H9 (cell line): ENCODE measurements at regions not wholly inside any gene's neighbourhood (a gene's known extent, or its start where the extent isn't known, plus 50 kb on each side); places are given as distances from the start of the nearest gene placed in this dataset.

Experiments used
- DNase-seq: peaks from one replicate; pipeline ENCODE4 v3.0.0-alpha.2; 2017
- H2AFZ ChIP-seq: one replicate; pipeline ENCODE4 v1.6.1; 2013; ENCODE audit warnings: mild to moderate bottlenecking, low read length, control low read depth, moderate library complexity
- H2AK5ac ChIP-seq: 2 replicates; pipeline ENCODE4 v1.6.1; 2013; ENCODE audit warnings: low read length, control low read depth, mixed read lengths; ENCODE audit not compliant: insufficient read length
- H2BK120ac ChIP-seq: one replicate; pipeline ENCODE4 v1.6.1; 2013; ENCODE audit warnings: low read depth, mild to moderate bottlenecking, low read length, control low read depth, inconsistent platforms; ENCODE audit not compliant: poor library complexity, severe bottlenecking
- H2BK12ac ChIP-seq: 2 replicates; pipeline ENCODE4 v1.6.1; 2013; ENCODE audit warnings: low read length, control low read depth, mixed read lengths, low read depth; ENCODE audit not compliant: insufficient read length
- H2BK15ac ChIP-seq: 2 replicates; pipeline ENCODE4 v1.6.1; 2013; ENCODE audit warnings: low read depth, low read length, control low read depth
- H2BK20ac ChIP-seq: one replicate; pipeline ENCODE4 v1.6.1; 2013; ENCODE audit warnings: low read depth, mild to moderate bottlenecking, low read length, control low read depth, inconsistent platforms; ENCODE audit not compliant: poor library complexity, severe bottlenecking
- H2BK5ac ChIP-seq: 2 replicates; pipeline ENCODE4 v1.6.1; 2013; ENCODE audit warnings: low read length, control low read depth, mixed read lengths; ENCODE audit not compliant: insufficient read length
- H3K14ac ChIP-seq: 2 replicates; pipeline ENCODE4 v1.6.1; 2013; ENCODE audit warnings: low read length, control low read depth; ENCODE audit not compliant: insufficient read depth
- H3K18ac ChIP-seq: 2 replicates; pipeline ENCODE4 v1.6.1; 2013; ENCODE audit warnings: low read depth, mild to moderate bottlenecking, mixed read lengths, low read length, control low read depth; ENCODE audit not compliant: insufficient read length
- H3K23ac ChIP-seq: 2 replicates; pipeline ENCODE4 v1.6.1; 2013; ENCODE audit warnings: low read length, control low read depth, mixed read lengths, low read depth; ENCODE audit not compliant: insufficient read length
- H3K23me2 ChIP-seq: 2 replicates; pipeline ENCODE4 v1.6.1; 2013; ENCODE audit warnings: low read depth, mild to moderate bottlenecking, mixed read lengths, low read length, control low read depth; ENCODE audit not compliant: insufficient read length, poor library complexity, severe bottlenecking
- H3K27ac ChIP-seq: 2 replicates; pipeline ENCODE4 v1.5.1; 2013; ENCODE audit warnings: low read length, control low read depth, mixed read lengths, low read depth; ENCODE audit not compliant: insufficient read length
- H3K27me3 ChIP-seq: 2 replicates; pipeline ENCODE4 v1.6.1; 2013; ENCODE audit warnings: low read length, control low read depth, inconsistent platforms; ENCODE audit not compliant: insufficient read depth
- H3K4ac ChIP-seq: 2 replicates; pipeline ENCODE4 v1.6.1; 2013; ENCODE audit warnings: low read depth, mild to moderate bottlenecking, control low read depth, inconsistent platforms, low read length, moderate library complexity
- H3K4me1 ChIP-seq: 2 replicates; pipeline ENCODE4 v1.6.1; 2013; ENCODE audit warnings: low read length, control low read depth, inconsistent platforms; ENCODE audit not compliant: insufficient read depth
- H3K4me2 ChIP-seq: 2 replicates; pipeline ENCODE4 v1.6.1; 2013; ENCODE audit warnings: low read length, control low read depth, mixed read lengths; ENCODE audit not compliant: insufficient read length, insufficient read depth
- H3K56ac ChIP-seq: 2 replicates; pipeline ENCODE4 v1.6.1; 2013; ENCODE audit warnings: low read depth, mild to moderate bottlenecking, mixed read lengths, low read length, control low read depth; ENCODE audit not compliant: insufficient read length
- H3K79me1 ChIP-seq: 2 replicates; pipeline ENCODE4 v1.6.1; 2013; ENCODE audit warnings: low read depth, mild to moderate bottlenecking, moderate library complexity, low read length, control low read depth, inconsistent platforms; ENCODE audit not compliant: insufficient read depth, poor library complexity, severe bottlenecking
- H3K79me2 ChIP-seq: 2 replicates; pipeline ENCODE4 v1.6.1; 2013; ENCODE audit warnings: low read length, control low read depth, inconsistent platforms; ENCODE audit not compliant: insufficient read depth
- H3K9ac ChIP-seq: 2 replicates; pipeline ENCODE4 v1.6.1; 2013; ENCODE audit warnings: low read length, control low read depth, mixed read lengths; ENCODE audit not compliant: insufficient read length; ENCODE audit errors: extremely low read depth
- H3K9me3 ChIP-seq: one replicate; pipeline ENCODE4 v1.6.1; 2013; ENCODE audit warnings: low read depth, low read length, inconsistent platforms; ENCODE audit not compliant: control insufficient read depth
- H3T11ph ChIP-seq: one replicate; pipeline ENCODE4 v1.6.1; 2013; ENCODE audit warnings: mild to moderate bottlenecking, low read length, control low read depth, inconsistent platforms
- H4K20me1 ChIP-seq: one replicate; pipeline ENCODE4 v1.6.1; 2013; ENCODE audit not compliant: control insufficient read depth, insufficient read length, insufficient read depth
- H4K5ac ChIP-seq: 2 replicates; pipeline ENCODE4 v1.6.1; 2013; ENCODE audit warnings: low read depth, mild to moderate bottlenecking, mixed read lengths, low read length, control low read depth; ENCODE audit not compliant: insufficient read length
- H4K8ac ChIP-seq: replicated peaks from 2 replicates; pipeline ENCODE4 v1.6.1; 2013; ENCODE audit warnings: low read length, control low read depth, mixed read lengths, low read depth; ENCODE audit not compliant: insufficient read length
- H4K91ac ChIP-seq: 2 replicates; pipeline ENCODE4 v1.6.1; 2013; ENCODE audit warnings: low read depth, mild to moderate bottlenecking, moderate library complexity, mixed read lengths, low read length, control low read depth; ENCODE audit not compliant: insufficient read length
- H3K27ac Mint-ChIP-seq, 3 experiments: 2 replicates in 2 of 3; 3 replicates in 1 of 3; pipeline ENCODE4 v1.8.0; 2020 to 2021; ENCODE audit warnings: mixed read lengths in 3 of 3, mild to moderate bottlenecking in 1 of 3, moderate library complexity in 1 of 3
- H3K27me3 Mint-ChIP-seq: 2 replicates; pipeline ENCODE4 v1.8.0; 2021; ENCODE audit warnings: low read depth, mild to moderate bottlenecking, moderate library complexity, mixed read lengths
- H3K36me3 Mint-ChIP-seq, 3 experiments: 2 replicates in 2 of 3; 3 replicates in 1 of 3; pipeline ENCODE4 v1.8.0; 2020 to 2021; ENCODE audit warnings: low read depth in 3 of 3, mixed read lengths in 3 of 3; ENCODE audit not compliant: insufficient read depth in 1 of 3
- H3K4me1 Mint-ChIP-seq, 2 experiments: 2 replicates each; pipeline ENCODE4 v1.8.0; 2020; ENCODE audit warnings: mixed read lengths in 2 of 2
- H3K4me3 Mint-ChIP-seq, 2 experiments: 2 replicates in 1 of 2; 3 replicates in 1 of 2; pipeline ENCODE4 v1.8.0; 2020 to 2021; ENCODE audit warnings: mild to moderate bottlenecking in 2 of 2, mixed read lengths in 2 of 2, moderate library complexity in 1 of 2
- H3K9me3 Mint-ChIP-seq, 2 experiments: 2 replicates in 1 of 2; 3 replicates in 1 of 2; pipeline ENCODE4 v1.8.0; 2020; ENCODE audit warnings: mild to moderate bottlenecking in 2 of 2, mixed read lengths in 2 of 2, moderate library complexity in 1 of 2
- WGBS: extraction: QIAGEN DNeasy Blood & Tissue Kit; methylation state at CpG from one replicate; pipeline ENCODE4 v1.1.7; 2013; ENCODE audit warnings: missing lambda C conversion rate, low lambda C conversion rate, mixed read lengths; ENCODE audit not compliant: insufficient read length; ENCODE audit errors: extremely low coverage; 5-methylcytosine and 5-hydroxymethylcytosine counted together
- TF ChIP-seq, protein P1 (sequence below): fragments of 200-600 bp; sonication (generic); conservative IDR thresholded peaks from 3 replicates; pipeline ENCODE4 v1.8.0; 2021; ENCODE audit warnings: antibody characterized with exemption, mild to moderate bottlenecking

DNA sequence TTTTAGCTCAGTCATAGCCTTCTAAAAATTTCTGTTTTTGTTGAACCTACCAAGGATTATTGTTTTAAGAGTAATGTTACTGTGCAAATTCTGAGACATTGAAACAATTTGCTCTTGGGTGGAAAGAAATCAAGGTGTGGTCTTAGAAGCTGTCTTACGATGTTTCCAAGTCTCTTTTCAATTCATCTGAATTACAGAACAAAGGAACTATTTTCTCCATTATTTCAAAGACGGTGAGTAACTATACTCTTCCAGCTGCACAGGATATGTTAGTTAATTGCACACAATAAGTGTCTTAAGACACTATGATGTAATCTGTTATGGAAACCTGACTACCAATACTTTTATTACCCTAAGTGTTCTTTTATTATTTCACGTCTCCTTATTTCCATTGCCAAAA is 106.8 kb upstream of the POM121L12 start:
- Histone ChIP-seq H2BK20ac (no peak overlapping the region), H3K9ac (no peak overlapping the region), H2BK5ac (no peak overlapping the region), H3K4me1 (no peaks in the 10 kb centered on the region), H3K9me3 (no peaks in the 10 kb centered on the region), H3K14ac (no peak overlapping the region), H3K79me2 (no peaks in the 10 kb centered on the region; the same call in 1 of the 2 replicates), H3K27ac (no peak overlapping the region), H2BK120ac (no peak overlapping the region), H4K5ac (no peak overlapping the region), H3K18ac (no peak overlapping the region), H3K79me1 (no peaks in the 10 kb centered on the region), H2AK5ac (no peak overlapping the region), H3T11ph (no peak overlapping the region), H2BK15ac (no peak overlapping the region), H4K20me1 (no peaks in the 10 kb centered on the region), H3K4me2 (no peak overlapping the region), H3K27me3 (no peaks in the 10 kb centered on the region), H4K91ac (no peak overlapping the region), H3K23ac (no peak overlapping the region), H2AFZ (no peak overlapping the region), H3K56ac (no peak overlapping the region), H3K23me2 (no peaks in the 10 kb centered on the region), H3K4ac (no peak overlapping the region), H2BK12ac (no peak overlapping the region), H4K8ac (no peak overlapping the region)
- no peak overlapping the region for H3K27ac Mint-ChIP-seq
- H3K9me3 Mint-ChIP-seq: peaks cover 0 to 3% of the 10 kb centered on the region in 2 experiments; a peak in 3 of 5 replicates
- no peaks in the 10 kb centered on the region for H3K4me1 Mint-ChIP-seq
- DNase-seq: no peak
- H3K36me3 Mint-ChIP-seq: peaks cover 0 to 4% (median 0%) of the 10 kb centered on the region in 3 experiments; a peak in 2 of 7 replicates
- no peak overlapping the region for H3K4me3 Mint-ChIP-seq
- TF ChIP-seq, protein P1, sequence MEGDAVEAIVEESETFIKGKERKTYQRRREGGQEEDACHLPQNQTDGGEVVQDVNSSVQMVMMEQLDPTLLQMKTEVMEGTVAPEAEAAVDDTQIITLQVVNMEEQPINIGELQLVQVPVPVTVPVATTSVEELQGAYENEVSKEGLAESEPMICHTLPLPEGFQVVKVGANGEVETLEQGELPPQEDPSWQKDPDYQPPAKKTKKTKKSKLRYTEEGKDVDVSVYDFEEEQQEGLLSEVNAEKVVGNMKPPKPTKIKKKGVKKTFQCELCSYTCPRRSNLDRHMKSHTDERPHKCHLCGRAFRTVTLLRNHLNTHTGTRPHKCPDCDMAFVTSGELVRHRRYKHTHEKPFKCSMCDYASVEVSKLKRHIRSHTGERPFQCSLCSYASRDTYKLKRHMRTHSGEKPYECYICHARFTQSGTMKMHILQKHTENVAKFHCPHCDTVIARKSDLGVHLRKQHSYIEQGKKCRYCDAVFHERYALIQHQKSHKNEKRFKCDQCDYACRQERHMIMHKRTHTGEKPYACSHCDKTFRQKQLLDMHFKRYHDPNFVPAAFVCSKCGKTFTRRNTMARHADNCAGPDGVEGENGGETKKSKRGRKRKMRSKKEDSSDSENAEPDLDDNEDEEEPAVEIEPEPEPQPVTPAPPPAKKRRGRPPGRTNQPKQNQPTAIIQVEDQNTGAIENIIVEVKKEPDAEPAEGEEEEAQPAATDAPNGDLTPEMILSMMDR: no peak
- no CpG with 5 or more reads among the region's 3 CpGs for WGBS
- no peaks in the 10 kb centered on the region for H3K27me3 Mint-ChIP-seq
